ENCODE measurements at regions not wholly inside any gene's neighbourhood (a gene's known extent, or its start where the extent isn't known, plus 50 kb on each side); places are given as distances from the start of the nearest gene placed in this dataset.

- FAIRE-seq: no peak
Observed at GRCh38 chr2:126775300-126775985, 119.5 kb downstream of the GYPC start.

DNA sequence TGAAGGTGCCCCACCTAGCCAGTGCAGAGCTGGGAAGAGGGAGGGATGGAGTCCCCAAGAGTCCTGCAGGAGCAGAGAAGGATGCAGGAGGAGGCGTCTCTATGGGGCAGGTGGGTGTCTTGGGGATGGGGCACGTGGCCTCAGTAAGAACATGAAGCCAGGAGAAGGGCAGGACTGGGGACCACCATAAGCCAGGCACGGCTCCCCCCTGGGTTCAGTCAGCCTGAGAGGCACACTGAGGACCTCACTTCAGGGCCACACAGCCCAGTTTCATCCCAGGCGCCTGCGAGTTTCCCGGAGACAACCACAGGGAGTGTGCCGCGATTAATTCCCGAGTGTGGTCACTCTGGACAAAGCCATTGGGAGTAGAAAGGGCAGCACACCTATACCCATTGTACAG, 120.3 kb downstream of the GYPC start:
- FAIRE-seq: no peak

DNA sequence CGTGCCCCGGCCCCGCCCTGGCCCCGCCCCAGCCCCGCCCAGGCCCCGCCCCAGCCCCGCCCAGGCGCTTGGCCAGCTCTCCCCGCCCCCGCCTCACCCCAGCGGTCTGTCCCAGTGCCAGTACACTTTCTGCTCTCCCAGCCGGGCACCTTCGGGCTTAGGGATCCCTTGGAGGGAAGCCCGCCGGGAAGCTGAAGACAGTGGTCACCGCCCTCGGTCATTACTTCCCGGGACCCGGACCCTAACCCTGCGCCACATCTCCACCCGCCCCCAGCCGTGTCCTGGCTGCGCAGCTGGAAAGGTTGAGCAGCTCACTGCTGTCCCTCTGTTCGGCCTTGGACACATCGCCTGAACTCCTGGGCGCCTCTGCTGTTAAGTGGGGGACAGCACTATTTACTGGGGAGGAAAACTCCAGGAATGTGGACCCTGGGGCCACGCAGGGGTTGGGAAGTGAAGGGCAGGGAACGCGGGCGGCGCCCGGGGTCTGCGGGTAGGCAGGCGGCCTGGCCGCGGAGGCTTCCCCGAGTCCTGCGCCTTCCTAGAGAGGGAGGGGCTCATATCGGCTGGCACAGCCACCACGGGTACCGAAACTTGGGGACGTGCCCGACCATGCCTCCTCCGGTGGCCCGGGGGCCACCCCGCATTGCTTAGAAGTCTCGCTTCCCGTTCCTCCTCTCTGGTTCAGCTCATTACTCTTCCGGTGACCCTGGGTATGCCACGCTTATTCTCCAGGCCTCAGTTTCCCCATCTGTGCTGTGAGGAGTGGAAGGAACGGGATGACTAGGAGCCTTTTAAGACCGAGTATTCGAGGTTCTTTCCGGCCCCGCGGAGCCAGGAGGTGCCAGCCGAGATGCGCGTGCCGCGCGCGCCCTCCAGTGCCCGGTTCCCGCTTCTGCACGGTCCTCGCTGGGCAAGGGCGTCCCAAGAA, 121.0 kb downstream of the GYPC start:
- peak; percentile 70 for FAIRE-seq

DNA sequence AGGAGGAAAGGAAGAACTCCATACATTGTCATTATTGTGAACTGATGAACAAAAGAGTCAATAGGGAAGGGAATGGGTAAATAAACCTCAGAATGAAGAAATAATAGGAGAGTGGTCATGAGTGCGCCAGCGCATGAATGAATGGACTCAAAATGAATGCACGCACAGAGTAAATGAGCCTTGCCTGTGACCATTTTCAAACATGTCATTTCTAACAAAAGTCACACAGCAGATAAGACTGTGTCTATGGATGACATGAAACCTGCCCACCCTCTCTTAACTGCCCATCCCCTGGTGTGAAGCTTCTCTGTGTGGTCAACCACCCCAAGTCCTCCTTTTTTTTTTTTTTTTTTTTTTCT, 121.1 kb upstream of the TEX51 start:
- no peak for FAIRE-seq

GRCh38 chr2:126778561-126779501, 119.9 kb upstream of the TEX51 start:
- FAIRE-seq: no peak

DNA sequence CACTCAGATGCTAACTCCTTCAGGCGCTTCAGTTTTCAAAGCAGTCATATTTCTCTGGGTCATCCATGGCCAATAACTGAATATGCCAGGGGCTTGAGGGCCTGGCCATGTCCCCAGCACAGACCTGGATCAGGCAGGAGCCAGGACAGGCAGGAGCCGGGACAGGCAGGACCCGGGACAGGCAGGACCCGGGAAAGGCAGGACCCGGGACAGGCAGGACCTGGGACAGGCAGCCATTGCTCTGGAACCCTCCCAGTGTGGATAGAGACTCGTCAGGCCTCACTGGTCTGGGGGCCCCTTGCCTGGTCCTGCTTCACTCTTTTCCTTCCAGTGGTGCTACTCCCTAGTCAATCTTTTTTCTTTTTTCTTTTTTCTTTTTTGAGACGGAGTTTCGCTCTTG, 117.5 kb upstream of the TEX51 start:
- FAIRE-seq: no peak

DNA sequence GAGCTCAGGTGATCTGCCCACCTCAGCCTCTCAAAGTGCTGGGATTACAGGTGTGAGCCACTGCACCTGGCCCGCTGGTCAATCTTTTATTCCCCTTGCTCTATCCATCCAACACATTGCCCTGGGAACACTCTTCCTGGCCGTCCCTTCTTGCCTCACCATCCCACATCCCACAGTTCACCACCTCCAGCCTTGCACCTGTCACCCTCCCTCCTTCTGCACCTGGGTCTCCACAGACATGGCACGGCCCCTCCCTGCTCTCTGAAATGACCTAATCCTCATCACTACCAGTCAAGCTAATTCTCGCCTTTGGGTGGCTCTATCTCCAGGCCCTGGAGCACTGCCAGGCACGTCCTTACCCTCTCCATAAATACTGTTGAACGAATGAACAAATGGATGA, 116.9 kb upstream of the TEX51 start:
- no peak for FAIRE-seq

GRCh38 chr2:126782648-126783047, 116.0 kb upstream of the TEX51 start:
- no peak for FAIRE-seq

DNA sequence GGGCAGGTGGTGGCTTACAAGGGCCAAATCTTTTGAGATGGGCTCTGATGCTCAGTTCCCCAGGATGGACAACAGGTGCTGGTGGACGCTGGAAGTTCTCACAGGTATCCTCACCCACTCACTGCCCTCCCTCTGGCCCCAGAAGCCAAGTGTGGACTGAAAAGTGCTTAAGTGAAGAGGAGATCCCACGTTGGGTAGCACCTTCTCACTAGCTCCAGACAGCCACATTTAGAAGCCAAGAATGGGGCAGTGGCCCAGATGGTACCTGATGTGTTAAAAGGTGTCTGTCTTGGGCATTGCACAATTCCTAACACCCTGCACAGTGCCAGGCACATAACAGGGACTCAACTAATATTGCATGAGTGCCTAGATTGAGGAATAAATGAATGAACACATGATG, 115.3 kb upstream of the TEX51 start:
- FAIRE-seq: no peak

DNA sequence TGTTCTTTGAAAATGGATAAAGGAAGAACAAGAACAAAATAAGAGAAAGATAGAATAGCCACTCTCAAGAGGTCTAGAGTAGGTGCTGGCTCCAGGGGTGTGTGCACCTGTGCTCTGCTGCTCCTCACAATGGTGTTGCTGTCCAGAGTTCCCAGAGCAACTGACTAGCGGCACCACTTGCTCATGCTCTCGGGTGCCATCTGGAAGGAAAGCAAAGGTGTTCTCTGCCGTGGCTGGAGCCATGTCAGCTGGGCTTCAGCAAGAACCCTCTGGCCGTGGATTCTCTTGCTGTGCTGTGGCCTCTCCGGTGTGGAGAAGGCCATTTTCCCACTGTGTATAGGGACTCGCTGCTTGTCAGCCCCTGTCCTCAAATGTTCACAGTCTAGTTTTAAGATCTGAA, 114.6 kb upstream of the TEX51 start:
- no peak for FAIRE-seq

- no peak for FAIRE-seq
Observed at GRCh38 chr2:126784621-126785020, 114.1 kb upstream of the TEX51 start.

DNA sequence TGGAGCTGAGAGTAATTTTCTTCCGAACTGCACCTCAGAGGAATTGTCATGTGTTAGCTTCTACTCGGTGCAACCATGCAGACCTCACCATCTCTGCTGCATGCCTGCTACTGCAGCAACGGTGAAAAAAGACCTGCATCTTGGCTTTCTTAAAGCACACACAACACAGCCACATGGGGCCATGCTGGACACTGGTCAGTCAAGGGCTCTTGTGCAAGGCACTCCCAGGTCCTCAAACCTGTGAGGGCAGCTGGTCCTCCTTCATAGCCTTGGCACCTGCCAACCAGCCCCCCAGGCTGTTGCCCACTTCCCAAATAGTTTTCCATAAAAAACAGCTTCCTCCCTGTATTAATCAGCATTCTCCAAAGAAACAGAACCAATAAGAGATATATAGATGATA, 113.5 kb upstream of the TEX51 start:
- no peak for FAIRE-seq

GRCh38 chr2:126785862-126786261, 112.8 kb upstream of the TEX51 start:
- FAIRE-seq: no peak

DNA sequence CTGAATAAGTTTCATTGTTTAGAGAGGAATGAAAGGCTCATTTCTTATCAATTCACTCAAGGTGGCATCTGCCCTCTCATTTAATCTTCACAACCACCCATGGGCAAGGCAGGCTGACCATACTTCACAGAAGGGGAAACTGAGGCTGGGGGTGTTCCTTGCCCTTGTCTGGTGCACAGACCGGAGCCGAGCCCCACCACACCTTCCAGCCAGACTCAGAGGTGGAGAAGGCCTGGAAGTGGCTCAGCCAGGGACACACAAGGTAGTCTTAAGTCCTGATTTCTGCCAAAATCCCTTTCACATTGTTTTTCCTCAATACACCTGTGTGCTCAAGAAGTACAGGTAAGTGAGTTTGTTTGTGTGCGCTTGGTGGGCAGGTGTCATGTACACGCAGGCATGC, 111.9 kb upstream of the TEX51 start:
- no peak for FAIRE-seq

DNA sequence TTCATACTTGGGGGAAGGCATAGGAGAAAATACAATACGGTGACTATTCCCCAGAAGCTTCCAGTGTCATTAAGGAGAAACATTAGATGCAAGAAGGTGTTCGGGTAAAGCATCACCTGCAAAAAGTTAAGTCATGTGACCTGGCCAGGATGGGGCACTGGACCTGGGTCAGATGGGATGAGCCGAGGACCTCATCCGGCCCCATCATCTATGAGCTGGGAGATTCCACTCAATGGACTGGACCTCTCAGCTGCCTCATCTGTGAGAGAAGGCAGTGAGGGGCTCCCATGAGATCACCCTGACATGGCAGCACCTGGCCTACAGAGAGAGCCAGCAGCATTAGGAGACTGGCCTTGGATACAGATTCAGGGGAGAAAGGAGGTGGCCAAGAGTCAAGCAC, 111.4 kb upstream of the TEX51 start:
- FAIRE-seq: no peak

DNA sequence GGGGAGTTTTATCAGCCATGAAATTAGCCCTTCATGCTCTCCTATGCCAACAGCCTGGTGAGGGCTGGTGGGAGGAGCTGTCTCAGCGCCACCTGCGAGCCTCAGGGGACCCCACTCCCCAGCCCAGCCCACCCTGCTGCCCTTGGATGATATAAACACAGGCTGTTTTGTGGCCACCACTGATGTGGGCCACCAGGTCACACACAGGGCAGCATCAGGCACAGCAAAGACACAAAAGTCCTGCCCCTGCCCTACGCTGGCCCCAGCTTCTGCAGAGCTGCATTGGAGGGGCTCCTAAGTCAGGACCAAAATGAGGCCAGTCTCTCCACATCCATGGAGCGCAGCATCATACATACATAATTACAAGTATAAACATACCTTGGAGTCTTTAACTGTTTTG, 110.6 kb upstream of the TEX51 start:
- FAIRE-seq: no peak

DNA sequence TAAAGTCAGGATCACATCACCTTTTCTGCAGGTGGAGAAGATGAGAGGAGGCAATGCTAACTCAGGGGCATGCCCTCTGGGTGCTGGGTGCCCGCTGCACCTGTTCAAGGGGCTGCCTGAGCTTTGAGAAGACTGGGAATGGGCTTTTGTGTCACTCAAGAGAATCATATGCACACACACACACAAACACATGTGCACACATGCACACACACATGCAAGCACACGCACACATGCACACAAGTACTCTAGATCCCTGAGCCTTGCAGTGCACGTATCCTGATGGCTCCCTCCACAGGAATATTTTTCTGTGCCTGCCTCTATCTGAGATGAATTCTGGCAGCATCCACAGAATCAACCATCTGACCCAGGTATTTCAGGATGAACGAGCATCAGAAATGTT, 110.0 kb upstream of the TEX51 start:
- FAIRE-seq: no peak

- no peak for FAIRE-seq
Observed at GRCh38 chr2:126790987-126791780, 107.5 kb upstream of the TEX51 start.

- FAIRE-seq: no peak
Observed at GRCh38 chr2:126792186-126792585, 106.5 kb upstream of the TEX51 start.

DNA sequence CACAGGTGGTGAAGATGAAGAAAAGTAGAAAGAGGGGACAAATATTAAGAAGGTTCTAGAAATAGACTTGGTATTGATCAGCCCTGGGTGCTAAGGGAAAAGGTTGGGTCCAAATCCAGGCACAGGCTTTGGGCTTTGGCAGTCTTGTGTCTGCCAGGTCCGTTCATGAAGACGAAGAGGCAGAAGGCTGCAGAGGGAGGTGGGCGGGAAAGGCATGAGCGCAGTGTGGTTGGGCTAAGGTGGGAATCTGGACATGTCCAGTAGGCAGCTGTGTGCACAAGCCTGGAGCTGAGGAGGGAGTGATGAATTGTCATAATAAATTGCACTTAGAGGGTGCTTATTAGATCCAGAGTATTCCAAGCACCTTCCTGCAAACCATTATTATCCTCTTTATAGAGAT, 105.7 kb upstream of the TEX51 start:
- FAIRE-seq: no peak

DNA sequence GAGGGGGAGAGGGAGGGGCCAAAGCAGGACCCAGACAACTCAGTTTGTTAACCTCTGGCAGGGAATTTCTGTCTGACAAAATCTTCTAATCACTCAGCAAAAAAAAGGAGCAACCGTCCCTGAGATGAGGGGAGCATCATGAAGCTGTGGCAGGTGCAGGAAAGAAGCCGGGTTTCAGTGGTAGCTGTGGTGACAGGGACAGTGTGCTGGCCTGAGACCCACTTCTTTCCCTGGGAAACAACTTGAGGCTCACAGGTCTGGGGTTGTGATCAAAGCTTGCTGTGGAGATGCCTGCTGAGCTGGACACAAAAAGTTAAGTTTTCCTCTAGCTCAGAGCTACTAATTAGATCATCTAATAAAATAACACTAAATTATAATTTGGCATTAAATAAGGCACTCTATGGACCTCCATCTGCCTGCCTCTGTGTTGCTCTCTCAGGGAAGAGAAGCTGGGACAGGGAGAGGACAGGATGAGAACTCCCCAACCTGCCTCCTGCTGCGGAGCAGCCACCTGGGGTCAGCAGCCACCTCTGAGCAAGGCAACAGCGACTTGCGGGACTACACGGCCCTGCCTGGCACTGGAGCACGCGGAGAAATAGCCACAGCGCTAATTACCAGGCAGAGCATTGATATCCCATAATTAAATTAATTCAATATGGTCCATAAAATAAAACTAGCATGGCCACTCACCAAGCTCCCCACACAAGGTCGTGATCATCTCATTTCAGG, 104.6 kb upstream of the TEX51 start:
- FAIRE-seq: no peak

DNA sequence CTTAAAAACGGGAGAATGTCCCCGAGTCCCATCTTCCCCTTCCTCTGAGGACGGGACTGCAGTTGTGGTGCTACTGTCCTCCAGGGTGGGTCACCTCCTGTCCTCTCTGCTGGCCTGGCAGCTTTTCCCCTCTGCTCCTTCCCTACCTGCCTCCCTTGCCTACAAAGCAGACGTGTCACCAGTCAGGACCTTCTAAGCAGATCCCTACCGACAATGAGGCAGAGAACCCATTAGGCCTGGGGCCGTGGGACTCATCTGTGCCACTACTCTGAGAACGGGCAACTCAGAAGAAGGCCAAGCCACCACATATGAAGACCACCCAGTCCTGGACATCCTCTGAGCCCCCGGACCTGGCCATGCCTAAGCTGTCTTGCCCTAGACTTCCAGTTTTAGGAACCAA, 103.0 kb upstream of the TEX51 start:
- FAIRE-seq: no peak

Measured in endometrium (tissue), 2 donors.